ENCODE measurements at regions not wholly inside any gene's neighbourhood (a gene's known extent, or its start where the extent isn't known, plus 50 kb on each side); places are given as distances from the start of the nearest gene placed in this dataset.

DNA sequence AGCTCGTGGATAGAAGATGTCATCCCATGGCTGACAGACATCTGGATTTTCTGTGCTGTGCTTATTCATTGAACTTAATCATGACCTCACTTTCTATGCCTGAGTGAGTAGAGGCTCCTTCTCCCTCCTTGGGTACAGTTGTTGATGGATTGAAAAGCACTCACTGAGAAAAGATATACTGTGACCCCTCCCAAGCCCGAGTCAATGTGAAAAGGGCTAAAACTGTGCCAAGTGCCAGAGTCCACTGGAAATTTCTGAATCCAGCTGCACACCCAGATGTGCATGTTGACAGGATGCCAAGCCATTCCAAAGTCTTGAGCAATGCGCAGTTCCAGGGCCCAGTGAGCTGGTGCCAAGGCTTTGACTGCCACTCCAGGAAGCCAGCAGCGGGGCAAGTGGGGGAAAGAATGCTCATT, 473.0 kb downstream of the NTRK2 start:
- POLR2A ChIA-PET (ENCODE audit: unreplicated experiment) = no interaction called here
- BruUV-seq (replicated peaks) = no TSS peak
- ATAC-seq (ENCODE audit: low read depth) (no peak), DNase-seq (no peak)
- no peak overlapping the region for H2AK9ac ChIP-seq (replicated peaks; ENCODE audit: low read depth, low read length, poor library complexity)
- H3K36me3 ChIP-seq (ENCODE audit: control insufficient read depth, insufficient read depth, low read length) = no peaks in the 10 kb centered on the region
- H3K18ac ChIP-seq (ENCODE audit: low read depth, low read length) = no peak overlapping the region
- dilution Hi-C loops (cut with HindIII; ENCODE audit: low sequenced_read_pairs, unreplicated experiment) = no loop called here
- no peak overlapping the region for H3K9ac ChIP-seq (ENCODE audit: low read depth, low read length)
- no peaks in the 10 kb centered on the region for H3K27me3 ChIP-seq (ENCODE audit: control insufficient read depth, insufficient read depth, low read length)
- no peak overlapping the region for H2AFZ ChIP-seq (replicated peaks; ENCODE audit: low read length, poor library complexity)
- H3K27ac ChIP-seq (ENCODE audit: insufficient read depth, low read length) = no peak overlapping the region
- peaks cover 13% of the 10 kb centered on the region for H3K9me3 ChIP-seq (ENCODE audit: control insufficient read depth, insufficient read depth, low read length)
- in situ Hi-C loops (cut with MboI; ENCODE audit: low sequenced_read_pairs) = no loop called here
- H2BK20ac ChIP-seq (ENCODE audit: low read depth, low read length) = no peak overlapping the region
- no peak overlapping the region for H3K23ac ChIP-seq (ENCODE audit: low read depth, low read length)
- H4K91ac ChIP-seq (ENCODE audit: insufficient read depth, low read depth, low read length) = no peak overlapping the region
- H3K79me1 ChIP-seq (ENCODE audit: low read depth in 1 of 2, low read length in 2 of 2) = no peaks in the 10 kb centered on the region
- no peak overlapping the region for H3K4ac ChIP-seq (ENCODE audit: low read depth, low read length)
- H3K9me1 ChIP-seq (ENCODE audit: insufficient read depth, low read length) = no peaks in the 10 kb centered on the region
- CTCF ChIA-PET = no interaction called here
- no peak overlapping the region for H2BK120ac ChIP-seq (ENCODE audit: low read depth, low read length)
- no peak overlapping the region for H3K4me3 ChIP-seq (ENCODE audit: insufficient read depth, low read depth, low read length)
- no peak overlapping the region for H3K56ac ChIP-seq (ENCODE audit: extremely low read depth, insufficient read depth, low read length)
- H3K14ac ChIP-seq (replicated peaks; ENCODE audit: low read depth, low read length) = no peak overlapping the region
- H2AK5ac ChIP-seq (ENCODE audit: low read depth, low read length) = no peak overlapping the region
- intact Hi-C loops (cut with micrococcal nuclease) = no loop called here
- no peaks in the 10 kb centered on the region for H4K20me1 ChIP-seq (ENCODE audit: insufficient read depth, low read length)
- H4K8ac ChIP-seq (ENCODE audit: low read depth in 2 of 2, low read length in 2 of 2) = no peak overlapping the region
- no peak overlapping the region for H2BK5ac ChIP-seq (ENCODE audit: low read depth, low read length, poor library complexity, severe bottlenecking)
- H4K5ac ChIP-seq (ENCODE audit: low read depth, low read length) = no peak overlapping the region
- no peak overlapping the region for H2BK15ac ChIP-seq (ENCODE audit: low read depth, low read length)
- H3K4me2 ChIP-seq (ENCODE audit: low read depth, low read length) = no peak overlapping the region
- no peaks in the 10 kb centered on the region for H3K4me1 ChIP-seq (ENCODE audit: control insufficient read depth, insufficient read depth, low read length)
- WGBS, 2 experiments (ENCODE audit: extremely low coverage in 2 of 2, insufficient read length in 1 of 2) = no CpG with 5 or more reads among the region's 4 CpGs
- TF ChIP-seq MAZ (IDR thresholded peaks at IDR 0.05; ENCODE audit: borderline replicate concordance, low read depth, low read length) = no peak
- TF ChIP-seq MXI1 (IDR thresholded peaks at IDR 0.05; ENCODE audit: borderline replicate concordance, low read depth, low read length) = no peak
- TF ChIP-seq, protein P1, sequence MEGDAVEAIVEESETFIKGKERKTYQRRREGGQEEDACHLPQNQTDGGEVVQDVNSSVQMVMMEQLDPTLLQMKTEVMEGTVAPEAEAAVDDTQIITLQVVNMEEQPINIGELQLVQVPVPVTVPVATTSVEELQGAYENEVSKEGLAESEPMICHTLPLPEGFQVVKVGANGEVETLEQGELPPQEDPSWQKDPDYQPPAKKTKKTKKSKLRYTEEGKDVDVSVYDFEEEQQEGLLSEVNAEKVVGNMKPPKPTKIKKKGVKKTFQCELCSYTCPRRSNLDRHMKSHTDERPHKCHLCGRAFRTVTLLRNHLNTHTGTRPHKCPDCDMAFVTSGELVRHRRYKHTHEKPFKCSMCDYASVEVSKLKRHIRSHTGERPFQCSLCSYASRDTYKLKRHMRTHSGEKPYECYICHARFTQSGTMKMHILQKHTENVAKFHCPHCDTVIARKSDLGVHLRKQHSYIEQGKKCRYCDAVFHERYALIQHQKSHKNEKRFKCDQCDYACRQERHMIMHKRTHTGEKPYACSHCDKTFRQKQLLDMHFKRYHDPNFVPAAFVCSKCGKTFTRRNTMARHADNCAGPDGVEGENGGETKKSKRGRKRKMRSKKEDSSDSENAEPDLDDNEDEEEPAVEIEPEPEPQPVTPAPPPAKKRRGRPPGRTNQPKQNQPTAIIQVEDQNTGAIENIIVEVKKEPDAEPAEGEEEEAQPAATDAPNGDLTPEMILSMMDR (conservative IDR thresholded peaks at IDR 0.05; ENCODE audit: low read depth, low read length) = no peak
- TF ChIP-seq FOS (IDR thresholded peaks at IDR 0.05; ENCODE audit: low read depth, low read length) = no peak
- TF ChIP-seq, protein P2, sequence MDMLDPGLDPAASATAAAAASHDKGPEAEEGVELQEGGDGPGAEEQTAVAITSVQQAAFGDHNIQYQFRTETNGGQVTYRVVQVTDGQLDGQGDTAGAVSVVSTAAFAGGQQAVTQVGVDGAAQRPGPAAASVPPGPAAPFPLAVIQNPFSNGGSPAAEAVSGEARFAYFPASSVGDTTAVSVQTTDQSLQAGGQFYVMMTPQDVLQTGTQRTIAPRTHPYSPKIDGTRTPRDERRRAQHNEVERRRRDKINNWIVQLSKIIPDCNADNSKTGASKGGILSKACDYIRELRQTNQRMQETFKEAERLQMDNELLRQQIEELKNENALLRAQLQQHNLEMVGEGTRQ (IDR thresholded peaks at IDR 0.05; ENCODE audit: low read depth, low read length) = no peak
